H1 (cell line): ENCODE measurements at regions not wholly inside any gene's neighbourhood (a gene's known extent, or its start where the extent isn't known, plus 50 kb on each side); places are given as distances from the start of the nearest gene placed in this dataset.

Source experiments
- CTCF ChIA-PET: fragments of 300-600 bp; sonication (Branson Sonifier 250); formaldehyde crosslinking; loops from one replicate; lab custom pipeline; 2021; ENCODE audit not compliant: partially characterized antibody; lab: Charles Lee
- POLR2A ChIA-PET: fragments of 300-600 bp; sonication (Branson Sonifier 250); formaldehyde crosslinking; loops from one replicate; lab custom pipeline; 2021; ENCODE audit warnings: inconsistent platforms; ENCODE audit not compliant: partially characterized antibody; lab: Charles Lee
- DNase-seq, 2 experiments: peaks; one replicate each; pipeline versions ENCODE4 v3.0.0 to v3.0.0-alpha.2; 2010 to 2022; ENCODE audit warnings: low spot score in 2 of 2, low read depth in 1 of 2, mixed read lengths in 1 of 2
- FAIRE-seq: peaks from 2 replicates; lab custom pipeline; 2011; peaks lifted over from hg19 to GRCh38; lab: Jason Lieb, UNC
- H2AFZ ChIP-seq: 2 replicates; pipeline ENCODE4 v1.8.1; 2012; ENCODE audit warnings: low read length, inconsistent platforms
- H2AK5ac ChIP-seq: 2 replicates; pipeline ENCODE4 v1.6.1; 2013; ENCODE audit warnings: low read depth, low read length
- H2BK120ac ChIP-seq: replicated peaks from 2 replicates; pipeline ENCODE3; 2013; ENCODE audit warnings: low read depth, low read length, inconsistent platforms
- H2BK12ac ChIP-seq: 2 replicates; pipeline ENCODE4 v1.6.1; 2013; ENCODE audit warnings: low read depth, low read length
- H2BK15ac ChIP-seq: 2 replicates; pipeline ENCODE4 v1.6.1; 2013; ENCODE audit warnings: low read length
- H2BK20ac ChIP-seq: 2 replicates; pipeline ENCODE4 v1.6.1; 2013; ENCODE audit warnings: low read length
- H2BK5ac ChIP-seq: 2 replicates; pipeline ENCODE4 v1.6.1; 2013; ENCODE audit warnings: low read depth, low read length
- H3K14ac ChIP-seq: 2 replicates; pipeline ENCODE4 v1.6.1; 2013; ENCODE audit warnings: inconsistent platforms; ENCODE audit not compliant: insufficient read length
- H3K18ac ChIP-seq: 2 replicates; pipeline ENCODE4 v1.6.1; 2013; ENCODE audit warnings: low read length; ENCODE audit errors: extremely low read depth
- H3K23ac ChIP-seq: 2 replicates; pipeline ENCODE4 v1.6.1; 2013; ENCODE audit warnings: inconsistent platforms; ENCODE audit not compliant: insufficient read length
- H3K23me2 ChIP-seq: 2 replicates; pipeline ENCODE4 v1.6.1; 2013; ENCODE audit warnings: low read depth, low read length
- H3K27ac ChIP-seq: 2 replicates; pipeline ENCODE4 v1.6.1; 2011; ENCODE audit warnings: low read depth, low read length, inconsistent platforms
- H3K27me3 ChIP-seq, 4 experiments: replicated peaks in 1 of 4; 1 replicate in 1 of 4; 2 replicates in 3 of 4; pipeline versions ENCODE4 v1.6.1 to v1.8.1; 2011 to 2013; ENCODE audit warnings: low read length in 3 of 4, mild to moderate bottlenecking in 3 of 4, inconsistent platforms in 2 of 4, mixed read lengths in 2 of 4, moderate library complexity in 1 of 4; ENCODE audit not compliant: control insufficient read depth in 3 of 4, insufficient read depth in 3 of 4; ENCODE audit errors: extremely low read depth in 1 of 4
- H3K36me3 ChIP-seq, 4 experiments: 2 replicates each; pipeline versions ENCODE4 v1.6.1 to v1.8.1; 2011 to 2013; ENCODE audit warnings: mild to moderate bottlenecking in 4 of 4, low read length in 3 of 4, moderate library complexity in 2 of 4, control low read depth in 1 of 4, inconsistent platforms in 1 of 4; ENCODE audit not compliant: insufficient read depth in 4 of 4, control insufficient read depth in 2 of 4
- H3K4ac ChIP-seq: replicated peaks from 2 replicates; pipeline ENCODE3; 2013; ENCODE audit warnings: low read length, low read depth, mixed read lengths, inconsistent platforms; ENCODE audit not compliant: insufficient read length
- H3K4me1 ChIP-seq, 4 experiments: replicated peaks in 1 of 4; 1 replicate in 1 of 4; 2 replicates in 3 of 4; pipeline versions ENCODE4 v1.6.1 to v1.8.1; 2011 to 2013; ENCODE audit warnings: low read length in 3 of 4, inconsistent platforms in 2 of 4, mixed read lengths in 1 of 4; ENCODE audit not compliant: insufficient read depth in 4 of 4, control insufficient read depth in 3 of 4
- H3K4me2 ChIP-seq, 2 experiments: 2 replicates each; pipeline versions ENCODE4 v1.6.1 to v1.8.1; 2011 to 2013; ENCODE audit warnings: low read depth in 2 of 2, low read length in 2 of 2, control low read depth in 1 of 2, inconsistent platforms in 1 of 2, mild to moderate bottlenecking in 1 of 2; ENCODE audit not compliant: insufficient read depth in 1 of 2
- H3K4me3 ChIP-seq, 4 experiments: fragments of 200-600, 300-600 bp in 1 of 4; sonication (generic), shearing (Covaris generic), sonication (Bioruptor Twin) in 1 of 4; 2 replicates each; pipeline versions ENCODE4 v1.5.1 to v1.8.1; 2011 to 2016; ENCODE audit warnings: low read length in 4 of 4, low read depth in 3 of 4, control low read depth in 2 of 4, inconsistent platforms in 2 of 4, mild to moderate bottlenecking in 2 of 4, mixed read lengths in 1 of 4, moderate library complexity in 1 of 4; ENCODE audit not compliant: insufficient read depth in 2 of 4; ENCODE audit errors: extremely low read depth in 1 of 4
- H3K56ac ChIP-seq: replicated peaks from 2 replicates; pipeline ENCODE3; 2013; ENCODE audit warnings: low read depth, mild to moderate bottlenecking, mixed read lengths, low read length, inconsistent platforms; ENCODE audit not compliant: insufficient read length
- H3K79me1 ChIP-seq: 2 replicates; pipeline ENCODE4 v1.6.1; 2013; ENCODE audit warnings: low read depth, low read length, control low read depth
- H3K79me2 ChIP-seq, 2 experiments: 2 replicates each; pipeline versions ENCODE4 v1.6.1 to v1.8.1; 2012 to 2013; ENCODE audit warnings: low read length in 2 of 2, mild to moderate bottlenecking in 2 of 2, inconsistent platforms in 1 of 2; ENCODE audit not compliant: insufficient read depth in 2 of 2, control insufficient read depth in 1 of 2
- H3K9ac ChIP-seq, 4 experiments: replicated peaks in 1 of 4; 1 replicate in 1 of 4; 2 replicates in 3 of 4; pipeline versions ENCODE4 v1.6.1 to v1.8.1; 2011 to 2013; ENCODE audit warnings: low read depth in 3 of 4, low read length in 3 of 4, control low read depth in 2 of 4, mild to moderate bottlenecking in 2 of 4, moderate library complexity in 2 of 4, inconsistent platforms in 1 of 4; ENCODE audit errors: extremely low read depth in 1 of 4
- H3K9me3 ChIP-seq, 2 experiments: 2 replicates each; pipeline versions ENCODE4 v1.6.1 to v1.8.1; 2012 to 2013; ENCODE audit warnings: mild to moderate bottlenecking in 2 of 2, moderate library complexity in 2 of 2, control low read depth in 1 of 2, inconsistent platforms in 1 of 2, low read depth in 1 of 2, low read length in 1 of 2, mixed read lengths in 1 of 2; ENCODE audit not compliant: insufficient read depth in 2 of 2
- H4K20me1 ChIP-seq, 2 experiments: replicated peaks in 1 of 2; 2 replicates each; pipeline versions ENCODE3 to v1.8.1; 2011 to 2013; ENCODE audit warnings: inconsistent platforms in 2 of 2, low read length in 2 of 2, mild to moderate bottlenecking in 1 of 2; ENCODE audit not compliant: insufficient read depth in 2 of 2, control insufficient read depth in 1 of 2
- H4K5ac ChIP-seq: 2 replicates; pipeline ENCODE4 v1.6.1; 2013; ENCODE audit warnings: low read length, low read depth, mixed read lengths, inconsistent platforms; ENCODE audit not compliant: insufficient read length
- H4K8ac ChIP-seq: 2 replicates; pipeline ENCODE4 v1.8.0; 2013; ENCODE audit warnings: mild to moderate bottlenecking, moderate library complexity, low read length, inconsistent platforms; ENCODE audit not compliant: insufficient read depth; ENCODE audit errors: extremely low read depth
- H4K91ac ChIP-seq: replicated peaks from 2 replicates; pipeline ENCODE3; 2013; ENCODE audit warnings: low read length, mixed read lengths, inconsistent platforms; ENCODE audit not compliant: insufficient read length
- CTBP2 ChIP-seq: IDR thresholded peaks from 2 replicates; pipeline ENCODE4 v1.7.0; 2011; ENCODE audit warnings: borderline replicate concordance, mild to moderate bottlenecking, moderate library complexity, mixed read lengths, low read length; ENCODE audit not compliant: insufficient read depth, insufficient read length
- EGR1 ChIP-seq: IDR thresholded peaks from 2 replicates; pipeline ENCODE4 v1.6.1; 2011; ENCODE audit warnings: low read depth, low read length, borderline replicate concordance
- EP300 ChIP-seq, 2 experiments: IDR thresholded peaks; 1 replicate in 1 of 2; 2 replicates in 1 of 2; pipeline ENCODE4 v1.6.1; 2011 to 2012; ENCODE audit warnings: low read depth in 2 of 2, low read length in 2 of 2, mild to moderate bottlenecking in 2 of 2, borderline replicate concordance in 1 of 2, inconsistent platforms in 1 of 2, moderate library complexity in 1 of 2
- HDAC6 ChIP-seq: IDR thresholded peaks from one replicate; pipeline ENCODE4 v1.7.1; 2012; ENCODE audit warnings: low read depth, mild to moderate bottlenecking, inconsistent platforms, low read length, moderate library complexity
- NRF1 ChIP-seq: IDR thresholded peaks from 2 replicates; pipeline ENCODE4 v1.6.1; 2011; ENCODE audit warnings: mild to moderate bottlenecking, low read depth, low read length, improper control_type of control experiment
- POLR2AphosphoS5 ChIP-seq: IDR thresholded peaks from 2 replicates; pipeline ENCODE4 v1.6.1; 2011; ENCODE audit warnings: low read depth, low read length
- SAP30 ChIP-seq: fragments of 300-600 bp; sonication (generic); IDR thresholded peaks from 2 replicates; pipeline ENCODE4 v1.7.1; 2012; ENCODE audit warnings: low read length, moderate library complexity, mild to moderate bottlenecking, inconsistent platforms; ENCODE audit not compliant: insufficient read depth, insufficient replicate concordance
- SP2 ChIP-seq: IDR thresholded peaks from 2 replicates; pipeline ENCODE4 v1.6.1; 2012; ENCODE audit warnings: mild to moderate bottlenecking, low read length, inconsistent platforms
- YY1 ChIP-seq: IDR thresholded peaks from 2 replicates; pipeline ENCODE4 v1.6.1; 2011; ENCODE audit warnings: low read depth, mild to moderate bottlenecking, low read length
- ZNF274 ChIP-seq: IDR thresholded peaks from 2 replicates; pipeline ENCODE4 v1.7.0; 2012; ENCODE audit warnings: low read length, borderline replicate concordance; ENCODE audit errors: extremely low read depth
- WGBS, 2 experiments: shearing (Covaris generic) in 1 of 2; methylation state at CpG; one replicate each; pipeline versions ENCODE4 v1.1.6 to v1.1.7; 2013 to 2015; ENCODE audit warnings: low lambda C conversion rate in 2 of 2, mixed read lengths in 2 of 2, inconsistent platforms in 1 of 2, low coverage in 1 of 2, missing lambda C conversion rate in 1 of 2; ENCODE audit not compliant: insufficient replicate concordance in 2 of 2, insufficient coverage in 1 of 2, insufficient read length in 1 of 2; ENCODE audit errors: extremely low coverage in 1 of 2, missing lambda C conversion rate in 1 of 2; 5-methylcytosine and 5-hydroxymethylcytosine counted together
- TF ChIP-seq, protein P1 (sequence below), 3 experiments: IDR thresholded peaks; 1 replicate in 2 of 3; 2 replicates in 1 of 3; pipeline versions ENCODE4 v1.5.1 to v1.6.1; 2011; ENCODE audit warnings: low read length in 3 of 3, mild to moderate bottlenecking in 3 of 3, inconsistent platforms in 2 of 3, low read depth in 1 of 3, moderate library complexity in 1 of 3; ENCODE audit not compliant: insufficient read depth in 1 of 3; ENCODE audit errors: control extremely low read depth in 1 of 3
- TF ChIP-seq, protein P2 (sequence below): IDR thresholded peaks from 2 replicates; pipeline ENCODE4 v1.6.1; 2012; ENCODE audit warnings: inconsistent platforms

DNA sequence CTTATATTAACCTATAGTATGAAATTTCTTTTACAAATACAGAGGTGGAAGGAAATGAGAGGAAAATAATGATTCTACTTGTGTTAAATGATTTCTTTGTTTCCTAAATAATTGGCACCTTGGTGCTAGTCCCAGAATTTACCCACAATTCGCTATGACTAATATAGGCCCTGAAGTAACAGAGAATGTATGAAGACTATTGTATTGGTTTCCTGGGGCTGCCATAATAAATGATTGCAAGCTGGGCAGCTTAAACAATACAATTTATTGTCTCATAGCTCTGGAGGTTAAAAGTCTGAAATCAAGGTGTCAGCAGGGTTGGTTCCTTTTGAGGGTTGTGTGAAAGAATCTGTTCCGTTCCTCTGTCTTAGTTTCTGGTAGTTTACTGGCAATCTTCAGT lies 74.8 kb upstream of the GPRIN3 start:
- no peak overlapping the region for H3K4ac ChIP-seq
- no peaks in the 10 kb centered on the region for H3K79me2 ChIP-seq
- ChIA-PET CTCF (no interaction called here), POLR2A (no interaction called here)
- H4K91ac ChIP-seq = no peak overlapping the region
- H4K20me1 ChIP-seq = no peaks in the 10 kb centered on the region
- H2AFZ ChIP-seq = 0 out of 2 replicates have a peak overlapping the region, but pooled peaks have one; percentile 62
- H3K9me3 ChIP-seq = 0 out of 4 replicates have a peak, but pooled peaks cover 0 to 2% of the 10 kb centered on the region in 2 experiments
- H3K56ac ChIP-seq = no peak overlapping the region
- no peaks in the 10 kb centered on the region for H3K79me1 ChIP-seq
- H3K9ac ChIP-seq = no peak overlapping the region
- H3K23ac ChIP-seq = no peak overlapping the region
- no peaks in the 10 kb centered on the region for H3K23me2 ChIP-seq
- no peak overlapping the region for H3K4me2 ChIP-seq
- H2BK5ac ChIP-seq = no peak overlapping the region
- no peaks in the 10 kb centered on the region for H3K4me1 ChIP-seq
- no peaks in the 10 kb centered on the region for H3K27me3 ChIP-seq
- WGBS, 2 experiments = 73% methylated on average over 2 of the region's 2 CpGs; no CpG with 5 or more reads in 1 of the 2 experiments
- H3K36me3 ChIP-seq = no peaks in the 10 kb centered on the region
- no peak overlapping the region for H4K5ac ChIP-seq
- H3K14ac ChIP-seq = no peak overlapping the region
- H2BK15ac ChIP-seq = no peak overlapping the region
- FAIRE-seq (no peak), DNase-seq (no peak)
- H2BK120ac ChIP-seq = no peak overlapping the region
- no peak overlapping the region for H3K4me3 ChIP-seq
- H3K18ac ChIP-seq = no peak overlapping the region
- no peak overlapping the region for H2AK5ac ChIP-seq
- H3K27ac ChIP-seq = no peak overlapping the region
- no peak overlapping the region for H2BK12ac ChIP-seq
- no peak overlapping the region for H4K8ac ChIP-seq
- no peak overlapping the region for H2BK20ac ChIP-seq
- TF ChIP-seq, protein P1, sequence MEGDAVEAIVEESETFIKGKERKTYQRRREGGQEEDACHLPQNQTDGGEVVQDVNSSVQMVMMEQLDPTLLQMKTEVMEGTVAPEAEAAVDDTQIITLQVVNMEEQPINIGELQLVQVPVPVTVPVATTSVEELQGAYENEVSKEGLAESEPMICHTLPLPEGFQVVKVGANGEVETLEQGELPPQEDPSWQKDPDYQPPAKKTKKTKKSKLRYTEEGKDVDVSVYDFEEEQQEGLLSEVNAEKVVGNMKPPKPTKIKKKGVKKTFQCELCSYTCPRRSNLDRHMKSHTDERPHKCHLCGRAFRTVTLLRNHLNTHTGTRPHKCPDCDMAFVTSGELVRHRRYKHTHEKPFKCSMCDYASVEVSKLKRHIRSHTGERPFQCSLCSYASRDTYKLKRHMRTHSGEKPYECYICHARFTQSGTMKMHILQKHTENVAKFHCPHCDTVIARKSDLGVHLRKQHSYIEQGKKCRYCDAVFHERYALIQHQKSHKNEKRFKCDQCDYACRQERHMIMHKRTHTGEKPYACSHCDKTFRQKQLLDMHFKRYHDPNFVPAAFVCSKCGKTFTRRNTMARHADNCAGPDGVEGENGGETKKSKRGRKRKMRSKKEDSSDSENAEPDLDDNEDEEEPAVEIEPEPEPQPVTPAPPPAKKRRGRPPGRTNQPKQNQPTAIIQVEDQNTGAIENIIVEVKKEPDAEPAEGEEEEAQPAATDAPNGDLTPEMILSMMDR (IDR thresholded peaks at IDR 0.05; ENCODE audit: control extremely low read depth in 1 of 3, insufficient read depth in 1 of 3, low read depth in 1 of 3, low read length in 3 of 3) = no peak
- TF ChIP-seq YY1 (no peak), ZNF274 (no peak), HDAC6 (no peak), SP2 (no peak), SAP30 (no peak), EGR1 (no peak), NRF1 (no peak), CTBP2 (no peak), POLR2AphosphoS5 (no peak), EP300 (IDR thresholded peaks at IDR 0.05; ENCODE audit: borderline replicate concordance in 1 of 2, low read depth in 2 of 2, low read length in 2 of 2) (no peak)
- TF ChIP-seq, protein P2, sequence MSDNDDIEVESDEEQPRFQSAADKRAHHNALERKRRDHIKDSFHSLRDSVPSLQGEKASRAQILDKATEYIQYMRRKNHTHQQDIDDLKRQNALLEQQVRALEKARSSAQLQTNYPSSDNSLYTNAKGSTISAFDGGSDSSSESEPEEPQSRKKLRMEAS = no peak
